GM19239 (cell line): ENCODE measurements at regions not wholly inside any gene's neighbourhood (a gene's known extent, or its start where the extent isn't known, plus 50 kb on each side); places are given as distances from the start of the nearest gene placed in this dataset.
"Not testable (repeated sequence)": the region's sequence is repeated elsewhere in the genome, so short reads cannot be mapped to it uniquely, and the experiment has no call there.

Source experiments
- DNase-seq: peaks from one replicate; pipeline ENCODE4 v3.0.0; 2011; ENCODE audit warnings: low spot score; ENCODE audit not compliant: insufficient read length
- FAIRE-seq: peaks from 2 replicates; lab custom pipeline; 2011; peaks lifted over from hg19 to GRCh38; lab: Jason Lieb, UNC

GRCh38 chr10:90007226-90007625 is 305.8 kb downstream of the KIF20B start:
- DNase-seq: no peak
- no peak for FAIRE-seq

- FAIRE-seq, DNase-seq: not testable (repeated sequence)
These were observed 309.9 kb downstream of the KIF20B start for GRCh38 chr10:90011281-90011680.

GRCh38 chr10:90018819-90019218 is 317.4 kb downstream of the KIF20B start:
- FAIRE-seq: no peak
- DNase-seq: no peak

- no peak for FAIRE-seq
- DNase-seq: no peak
These were observed 319.1 kb downstream of the KIF20B start for GRCh38 chr10:90020506-90020905.

GRCh38 chr10:90023950-90024349 is 322.6 kb downstream of the KIF20B start:
- no peak for FAIRE-seq
- no peak for DNase-seq

- DNase-seq (no peak), FAIRE-seq (no peak)
These were observed 326.9 kb downstream of the KIF20B start for GRCh38 chr10:90028312-90028711.

GRCh38 chr10:90031776-90032175 is 330.4 kb downstream of the KIF20B start:
- DNase-seq (no peak), FAIRE-seq (no peak)

GRCh38 chr10:90032519-90032918 is 331.1 kb downstream of the KIF20B start:
- DNase-seq: no peak
- FAIRE-seq: no peak

GRCh38 chr10:90034862-90035261 is 333.5 kb downstream of the KIF20B start:
- FAIRE-seq, DNase-seq: not testable (repeated sequence)

GRCh38 chr10:90041585-90041984 is 340.2 kb downstream of the KIF20B start:
- DNase-seq: no peak
- no peak for FAIRE-seq

GRCh38 chr10:90042075-90042474 is 340.7 kb downstream of the KIF20B start:
- FAIRE-seq: no peak
- no peak for DNase-seq

GRCh38 chr10:90047243-90047729 is 345.9 kb downstream of the KIF20B start:
- DNase-seq (peak; percentile 8), FAIRE-seq (peak; percentile 96)

GRCh38 chr10:90051053-90051452 is 349.7 kb downstream of the KIF20B start:
- no peak for FAIRE-seq

GRCh38 chr10:90051474-90051873 is 350.1 kb downstream of the KIF20B start:
- FAIRE-seq: peak; percentile 4

More at GRCh38 chr10:90051053-90051452, 349.7 kb downstream of the KIF20B start:
- DNase-seq: no peak

GRCh38 chr10:90062786-90063185 is 361.4 kb downstream of the KIF20B start:
- FAIRE-seq (no peak), DNase-seq (no peak)

More at GRCh38 chr10:90051474-90051873, 350.1 kb downstream of the KIF20B start:
- no peak for DNase-seq

- no peak for FAIRE-seq
- no peak for DNase-seq
These were observed 362.9 kb downstream of the KIF20B start for GRCh38 chr10:90064295-90064694.

- no peak for DNase-seq
These were observed 365.0 kb downstream of the KIF20B start for GRCh38 chr10:90066435-90066834.

GRCh38 chr10:90075995-90076394 is 374.6 kb downstream of the KIF20B start:
- no peak for DNase-seq
- no peak for FAIRE-seq

More at GRCh38 chr10:90066435-90066834, 365.0 kb downstream of the KIF20B start:
- no peak for FAIRE-seq

GRCh38 chr10:90079819-90080218 is 378.4 kb downstream of the KIF20B start:
- no peak for FAIRE-seq

GRCh38 chr10:90086606-90087190 is 385.3 kb downstream of the KIF20B start:
- peak; percentile 26 for FAIRE-seq
- DNase-seq: not testable (repeated sequence)

More at GRCh38 chr10:90079819-90080218, 378.4 kb downstream of the KIF20B start:
- no peak for DNase-seq

GRCh38 chr10:90087197-90088023 is 386.0 kb downstream of the KIF20B start:
- peak; percentile 66 for FAIRE-seq
- no peak for DNase-seq
